ENCODE measurements at regions not wholly inside any gene's neighbourhood (a gene's known extent, or its start where the extent isn't known, plus 50 kb on each side); places are given as distances from the start of the nearest gene placed in this dataset.
A peak's percentile ranks its signal among the peaks of the same experiment; 100 is the strongest.

DNA sequence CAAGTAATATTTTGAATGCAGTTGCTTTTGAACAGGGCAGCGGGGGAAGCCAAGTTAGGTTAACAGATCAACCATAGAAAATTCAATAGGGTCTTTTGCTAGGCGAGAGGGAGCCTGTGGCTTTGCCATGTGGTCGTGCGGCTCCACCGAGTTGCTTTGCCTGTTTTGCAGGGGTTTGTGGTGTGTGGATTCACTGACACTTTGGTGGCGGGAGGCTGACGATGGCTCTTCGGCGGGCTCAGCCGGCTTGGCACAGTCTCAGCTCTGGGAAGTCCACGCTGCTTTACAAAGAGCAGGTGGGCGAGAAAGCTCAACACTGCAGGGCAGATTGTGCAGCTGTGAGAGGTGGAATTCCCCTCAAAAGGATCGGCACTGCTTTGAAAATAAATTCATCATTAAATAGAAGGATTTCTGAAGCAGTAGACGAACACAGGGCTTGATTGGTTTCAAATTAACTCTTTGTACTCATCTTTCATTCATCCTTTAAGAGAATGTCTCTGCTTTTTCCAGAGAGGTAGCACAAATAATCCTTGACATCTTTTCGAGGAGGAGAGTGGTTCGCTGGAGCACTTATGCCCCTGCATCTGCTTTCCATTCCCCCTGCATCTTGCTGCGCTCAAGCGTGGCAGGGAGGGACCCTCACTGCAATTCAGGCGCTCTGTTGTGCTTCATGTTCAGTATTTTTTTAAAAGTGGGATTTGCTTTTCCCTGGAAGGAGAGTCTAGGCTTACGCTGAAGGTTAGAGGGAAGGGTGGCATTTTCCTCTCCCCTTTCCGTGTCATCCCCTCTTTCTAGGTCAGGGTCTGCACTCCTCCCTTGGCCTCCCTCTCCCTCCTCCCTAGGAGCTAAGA, 201.8 kb upstream of the LEF1 start:
- no peak for TF ChIP-seq CTCF (IDR thresholded peaks at IDR 0.05)
- intact Hi-C loops (cut with micrococcal nuclease) = no loop called here
- peak overlapping the region; percentile 22 to 56 for H3K27ac Mint-ChIP-seq
- no peaks in the 10 kb centered on the region for H3K9me3 ChIP-seq (ENCODE audit: control insufficient read depth, insufficient read depth, low read length)
- H3K4me3 ChIP-seq (ENCODE audit: low read length) = no peak overlapping the region
- H3K36me3 ChIP-seq (ENCODE audit: control insufficient read depth, insufficient read depth, low read length) = no peaks in the 10 kb centered on the region
- H3K4me1 ChIP-seq (ENCODE audit: control insufficient read depth, insufficient read depth, low read length) = peaks cover 18% of the 10 kb centered on the region
- peak; percentile 52 to 93 (median 63) for ATAC-seq
- no peaks in the 10 kb centered on the region for H3K36me3 Mint-ChIP-seq
- H3K27ac ChIP-seq (ENCODE audit: low read length) = no peak overlapping the region
- no peaks in the 10 kb centered on the region for H3K9me3 Mint-ChIP-seq
- H3K4me1 Mint-ChIP-seq = peaks cover 13 to 33% of the 10 kb centered on the region in 2 donors
- peaks cover 46% of the 10 kb centered on the region for H3K27me3 ChIP-seq (ENCODE audit: control insufficient read depth, insufficient read depth, low read length)
- DNase-seq = peak; percentile 24 to 69
- peaks cover 61 to 88% of the 10 kb centered on the region in 2 donors for H3K27me3 Mint-ChIP-seq (ENCODE audit: low read depth in 2 of 2)
- peak overlapping the region; percentile 69 for H3K4me3 Mint-ChIP-seq
- 36% methylated on average over 19 of the region's 21 CpGs for WGBS (ENCODE audit: insufficient coverage)

GRCh38 chr4:108369035-108369655, 200.4 kb upstream of the LEF1 start:
- DNase-seq (no peak), ATAC-seq (no peak)
- Histone ChIP-seq H3K9me3 (ENCODE audit: control insufficient read depth, insufficient read depth, low read length) (no peaks in the 10 kb centered on the region), H3K4me3 (ENCODE audit: low read length) (no peak overlapping the region), H3K27me3 (ENCODE audit: control insufficient read depth, insufficient read depth, low read length) (peaks cover 41% of the 10 kb centered on the region), H3K4me1 (ENCODE audit: control insufficient read depth, insufficient read depth, low read length) (peaks cover 18% of the 10 kb centered on the region), H3K36me3 (ENCODE audit: control insufficient read depth, insufficient read depth, low read length) (no peaks in the 10 kb centered on the region), H3K27ac (ENCODE audit: low read length) (no peak overlapping the region)
- no peak for TF ChIP-seq CTCF (IDR thresholded peaks at IDR 0.05)
- WGBS (ENCODE audit: insufficient coverage) = 92% methylated on average over 5 of the region's 5 CpGs
- no peaks in the 10 kb centered on the region for H3K9me3 Mint-ChIP-seq
- H3K27ac Mint-ChIP-seq = no peak overlapping the region
- no peaks in the 10 kb centered on the region for H3K36me3 Mint-ChIP-seq
- H3K27me3 Mint-ChIP-seq (ENCODE audit: low read depth in 2 of 2) = peaks cover 66 to 87% of the 10 kb centered on the region in 2 donors
- peak overlapping the region; percentile 56 for H3K4me3 Mint-ChIP-seq
- peaks cover 13 to 33% of the 10 kb centered on the region in 2 donors for H3K4me1 Mint-ChIP-seq
- intact Hi-C loops (cut with micrococcal nuclease) = no loop called here

GRCh38 chr4:108367751-108368150, 199.0 kb upstream of the LEF1 start:
- Mint-ChIP-seq H3K27me3 (ENCODE audit: low read depth in 2 of 2) (peaks cover 61 to 84% of the 10 kb centered on the region in 2 donors), H3K4me1 (peaks cover 13 to 28% of the 10 kb centered on the region in 2 donors), H3K36me3 (no peaks in the 10 kb centered on the region), H3K27ac (no peak overlapping the region), H3K9me3 (no peaks in the 10 kb centered on the region), H3K4me3 (no peak overlapping the region)
- peaks cover 41% of the 10 kb centered on the region for H3K27me3 ChIP-seq (ENCODE audit: control insufficient read depth, insufficient read depth, low read length)
- H3K4me1 ChIP-seq (ENCODE audit: control insufficient read depth, insufficient read depth, low read length) = peaks cover 17% of the 10 kb centered on the region
- H3K9me3 ChIP-seq (ENCODE audit: control insufficient read depth, insufficient read depth, low read length) = no peaks in the 10 kb centered on the region
- no peaks in the 10 kb centered on the region for H3K36me3 ChIP-seq (ENCODE audit: control insufficient read depth, insufficient read depth, low read length)
- ATAC-seq (no peak), DNase-seq (no peak)
- 79% methylated on average over 2 of the region's 2 CpGs for WGBS (ENCODE audit: insufficient coverage)
- no peak for TF ChIP-seq CTCF (IDR thresholded peaks at IDR 0.05)
- no peak overlapping the region for H3K27ac ChIP-seq (ENCODE audit: low read length)
- intact Hi-C loops (cut with micrococcal nuclease) = no loop called here
- no peak overlapping the region for H3K4me3 ChIP-seq (ENCODE audit: low read length)
